OCI-LY3 (cell line): ENCODE measurements at regions not wholly inside any gene's neighbourhood (a gene's known extent, or its start where the extent isn't known, plus 50 kb on each side); places are given as distances from the start of the nearest gene placed in this dataset.

Source experiments
- H2AFZ ChIP-seq: fragments of 200-600, 300-600 bp; shearing (Covaris generic); 2 replicates; pipeline ENCODE4 v1.6.0; 2014; ENCODE audit warnings: antibody characterized with exemption, low read depth, low read length
- H3K27ac ChIP-seq: fragments of 200-600, 300-600 bp; sonication (generic); 2 replicates; pipeline ENCODE4 v1.5.1; 2014; ENCODE audit warnings: mild to moderate bottlenecking, low read length, moderate library complexity, mixed read lengths
- H3K27me3 ChIP-seq: fragments of 200-600, 300-600 bp; sonication (generic); 2 replicates; pipeline ENCODE4 v1.6.1; 2014; ENCODE audit warnings: low read depth, low read length, mixed read lengths
- H3K36me3 ChIP-seq: fragments of 200-600, 300-600 bp; sonication (generic); replicated peaks from 2 replicates; pipeline ENCODE3; 2014; ENCODE audit warnings: low read depth, low read length, mixed read lengths
- H3K4me1 ChIP-seq: fragments of 300-600, 200-600 bp; sonication (generic); 2 replicates; pipeline ENCODE4 v1.6.1; 2014; ENCODE audit warnings: low read length, mixed read lengths
- H3K4me2 ChIP-seq: fragments of 200-600, 300-600 bp; sonication (generic); 2 replicates; pipeline ENCODE4 v1.6.1; 2014; ENCODE audit warnings: low read length, mixed read lengths
- H3K4me3 ChIP-seq: fragments of 300-600, 200-600 bp; sonication (generic); 2 replicates; pipeline ENCODE4 v1.5.1; 2014; ENCODE audit warnings: antibody characterized with exemption, mild to moderate bottlenecking, low read length, moderate library complexity
- H3K79me2 ChIP-seq: fragments of 300-600, 200-600 bp; shearing (Covaris generic); 2 replicates; pipeline ENCODE4 v1.6.1; 2014; ENCODE audit warnings: mild to moderate bottlenecking, low read length, mixed read lengths
- H3K9ac ChIP-seq: fragments of 300-600, 200-600 bp; shearing (Covaris generic); 2 replicates; pipeline ENCODE4 v1.6.0; 2014; ENCODE audit warnings: mild to moderate bottlenecking, low read length, moderate library complexity
- H3K9me3 ChIP-seq: fragments of 200-600, 300-600 bp; shearing (Covaris generic); 2 replicates; pipeline ENCODE4 v1.6.1; 2014; ENCODE audit warnings: low read length, mixed read lengths; ENCODE audit not compliant: insufficient read depth
- H4K20me1 ChIP-seq: fragments of 200-600, 300-600 bp; sonication (generic); 2 replicates; pipeline ENCODE4 v1.6.1; 2016; ENCODE audit warnings: low read length, mixed read lengths; ENCODE audit not compliant: insufficient read depth
- CTCF ChIP-seq: fragments of 200-600, 300-600 bp; sonication (generic); IDR thresholded peaks from 2 replicates; pipeline ENCODE4 v1.5.1; 2014; ENCODE audit warnings: antibody characterized with exemption, low read length, low read depth
- EZH2phosphoT487 ChIP-seq: fragments of 200-600 bp; shearing (Covaris generic); IDR thresholded peaks from 2 replicates; pipeline ENCODE4 v1.6.1; 2018; ENCODE audit warnings: antibody characterized with exemption, mixed run types, low read depth

GRCh38 chr2:136502660-136503059 lies 262.7 kb upstream of the THSD7B start:
- H3K4me1 ChIP-seq = peaks cover 3% of the 10 kb centered on the region; the same call in 1 of the 2 replicates
- no peak overlapping the region for H3K27ac ChIP-seq
- H4K20me1 ChIP-seq = no peaks in the 10 kb centered on the region
- no peak overlapping the region for H3K9ac ChIP-seq
- H2AFZ ChIP-seq = no peak overlapping the region
- TF ChIP-seq CTCF (no peak), EZH2phosphoT487 (no peak)
- H3K9me3 ChIP-seq = no peaks in the 10 kb centered on the region
- H3K36me3 ChIP-seq = no peaks in the 10 kb centered on the region
- H3K27me3 ChIP-seq = no peaks in the 10 kb centered on the region
- no peak overlapping the region for H3K4me3 ChIP-seq
- no peak overlapping the region for H3K4me2 ChIP-seq
- no peaks in the 10 kb centered on the region for H3K79me2 ChIP-seq

GRCh38 chr2:136497709-136498108 lies 267.6 kb upstream of the THSD7B start:
- Histone ChIP-seq H3K27ac (no peak overlapping the region), H3K9me3 (peaks cover 9% of the 10 kb centered on the region), H4K20me1 (no peaks in the 10 kb centered on the region), H2AFZ (no peak overlapping the region), H3K9ac (no peak overlapping the region), H3K36me3 (peaks cover 10% of the 10 kb centered on the region), H3K4me3 (no peak overlapping the region), H3K4me2 (no peak overlapping the region), H3K79me2 (no peaks in the 10 kb centered on the region), H3K4me1 (peaks cover 16% of the 10 kb centered on the region), H3K27me3 (no peaks in the 10 kb centered on the region)
- TF ChIP-seq EZH2phosphoT487 (no peak), CTCF (no peak)

GRCh38 chr2:136496966-136497365 lies 268.4 kb upstream of the THSD7B start:
- H3K9me3 ChIP-seq = peaks cover 9% of the 10 kb centered on the region
- TF ChIP-seq EZH2phosphoT487 = no peak
- no peak for TF ChIP-seq CTCF

GRCh38 chr2:136495636-136496035 lies 269.7 kb upstream of the THSD7B start:
- no peaks in the 10 kb centered on the region for H3K27me3 ChIP-seq
- H3K9me3 ChIP-seq = peaks cover 9% of the 10 kb centered on the region
- H3K4me2 ChIP-seq = peak overlapping the region; percentile 57
- TF ChIP-seq EZH2phosphoT487 (no peak), CTCF (no peak)
- peaks cover 10% of the 10 kb centered on the region for H3K36me3 ChIP-seq
- peak overlapping the region; percentile 20; the same call in 1 of the 2 replicates for H3K27ac ChIP-seq
- peak overlapping the region; percentile 39; the same call in 1 of the 2 replicates for H3K4me3 ChIP-seq
- H4K20me1 ChIP-seq = no peaks in the 10 kb centered on the region
- no peaks in the 10 kb centered on the region for H3K79me2 ChIP-seq
- H2AFZ ChIP-seq = peak overlapping the region; percentile 72; the same call in 1 of the 2 replicates
- H3K9ac ChIP-seq = peak overlapping the region; percentile 25; the same call in 1 of the 2 replicates
- peaks cover 15% of the 10 kb centered on the region for H3K4me1 ChIP-seq

More at GRCh38 chr2:136496966-136497365, 268.4 kb upstream of the THSD7B start:
- Histone ChIP-seq H2AFZ (no peak overlapping the region), H3K36me3 (peaks cover 10% of the 10 kb centered on the region), H3K9ac (no peak overlapping the region), H3K4me2 (no peak overlapping the region), H3K27ac (no peak overlapping the region), H3K79me2 (no peaks in the 10 kb centered on the region), H3K4me3 (no peak overlapping the region), H3K4me1 (peaks cover 15% of the 10 kb centered on the region), H4K20me1 (no peaks in the 10 kb centered on the region), H3K27me3 (no peaks in the 10 kb centered on the region)
